Right atrium auricular region (tissue), 2 donors: ENCODE measurements at regions not wholly inside any gene's neighbourhood (a gene's known extent, or its start where the extent isn't known, plus 50 kb on each side); places are given as distances from the start of the nearest gene placed in this dataset.
"Not testable (repeated sequence)": the region's sequence is repeated elsewhere in the genome, so short reads cannot be mapped to it uniquely, and the experiment has no call there.

Experiments used
- DNase-seq: peaks from one replicate; pipeline ENCODE4 v3.0.0-alpha.2; 2019; ENCODE audit warnings: low spot score
- H3K27ac ChIP-seq, 2 donors: fragments of 200-600 bp; sonication (generic); 1 replicate in 1 of 2; 2 replicates in 1 of 2; pipeline ENCODE4 v1.5.1; 2016 to 2019
- H3K27me3 ChIP-seq, 2 donors: fragments of 200-600 bp; sonication (generic); one replicate each; pipeline versions ENCODE4 v1.5.1 to v1.6.0; 2017 to 2019
- H3K36me3 ChIP-seq: fragments of 200-600 bp; sonication (generic); one replicate; pipeline ENCODE4 v1.5.1; 2016
- H3K4me1 ChIP-seq, 2 donors: fragments of 200-600 bp; sonication (generic); one replicate each; pipeline versions ENCODE4 v1.5.1 to v1.6.0; 2017 to 2019
- H3K4me3 ChIP-seq, 2 donors: fragments of 200-600 bp; sonication (generic); 1 replicate in 1 of 2; 2 replicates in 1 of 2; pipeline ENCODE4 v1.5.1; 2017 to 2019; ENCODE audit warnings: mild to moderate bottlenecking in 1 of 2, moderate library complexity in 1 of 2
- H3K9me3 ChIP-seq, 2 donors: fragments of 200-600 bp; sonication (generic); one replicate each; pipeline ENCODE4 v1.5.1; 2019
- CTCF ChIP-seq, 2 donors: fragments of 200-600 bp; sonication (generic); IDR thresholded peaks; one replicate each; pipeline ENCODE4 v1.5.1; 2019; ENCODE audit warnings: antibody characterized with exemption in 2 of 2

- DNase-seq, result no peak
- Histone ChIP-seq H3K27ac (no peak overlapping the region), H3K27me3 (no peaks in the 10 kb centered on the region), H3K4me3 (no peak overlapping the region), H3K36me3 (no peaks in the 10 kb centered on the region), H3K9me3 (no peaks in the 10 kb centered on the region), H3K4me1 (no peaks in the 10 kb centered on the region)
- no peak for TF ChIP-seq CTCF (IDR thresholded peaks at IDR 0.05)
Observed at GRCh38 chr9:18314316-18314715, 159.6 kb upstream of the ADAMTSL1 start.

GRCh38 chr9:18317896-18318295, 156.1 kb upstream of the ADAMTSL1 start:
- no peaks in the 10 kb centered on the region for H3K4me1 ChIP-seq
- H3K4me3 ChIP-seq, result no peak overlapping the region
- H3K27ac ChIP-seq, result no peak overlapping the region
- H3K9me3 ChIP-seq, result no peaks in the 10 kb centered on the region
- H3K36me3 ChIP-seq, result no peaks in the 10 kb centered on the region
- DNase-seq, result no peak
- no peak for TF ChIP-seq CTCF (IDR thresholded peaks at IDR 0.05)
- no peaks in the 10 kb centered on the region for H3K27me3 ChIP-seq

- Histone ChIP-seq H3K27ac (no peak overlapping the region), H3K36me3 (no peaks in the 10 kb centered on the region), H3K9me3 (no peaks in the 10 kb centered on the region), H3K27me3 (no peaks in the 10 kb centered on the region), H3K4me3 (no peak overlapping the region), H3K4me1 (no peaks in the 10 kb centered on the region)
- DNase-seq, result no peak
- TF ChIP-seq CTCF (IDR thresholded peaks at IDR 0.05), result no peak
Observed at GRCh38 chr9:18319918-18320445, 154.0 kb upstream of the ADAMTSL1 start.

GRCh38 chr9:18324928-18325745, 148.8 kb upstream of the ADAMTSL1 start:
- no peak for DNase-seq
- Histone ChIP-seq H3K27me3 (no peaks in the 10 kb centered on the region), H3K4me3 (no peak overlapping the region), H3K4me1 (no peaks in the 10 kb centered on the region), H3K9me3 (peaks cover 0 to 7% of the 10 kb centered on the region in 2 donors), H3K36me3 (no peaks in the 10 kb centered on the region), H3K27ac (no peak overlapping the region)
- no peak for TF ChIP-seq CTCF (IDR thresholded peaks at IDR 0.05)

GRCh38 chr9:18325746-18326011, 148.3 kb upstream of the ADAMTSL1 start:
- H3K27ac ChIP-seq, H3K36me3 ChIP-seq, H3K4me3 ChIP-seq, H3K27me3 ChIP-seq, H3K9me3 ChIP-seq, H3K4me1 ChIP-seq, DNase-seq: not testable (repeated sequence)

- Histone ChIP-seq H3K4me1 (no peaks in the 10 kb centered on the region), H3K9me3 (peaks cover 0 to 7% of the 10 kb centered on the region in 2 donors), H3K27me3 (no peaks in the 10 kb centered on the region), H3K4me3 (no peak overlapping the region), H3K27ac (no peak overlapping the region), H3K36me3 (no peaks in the 10 kb centered on the region)
- no peak for TF ChIP-seq CTCF (IDR thresholded peaks at IDR 0.05)
- no peak for DNase-seq
Observed at GRCh38 chr9:18327121-18327520, 146.8 kb upstream of the ADAMTSL1 start.
